GM18498 (cell line): ENCODE measurements at regions not wholly inside any gene's neighbourhood (a gene's known extent, or its start where the extent isn't known, plus 50 kb on each side); places are given as distances from the start of the nearest gene placed in this dataset.
"Not testable (repeated sequence)": the region's sequence is repeated elsewhere in the genome, so short reads cannot be mapped to it uniquely, and the experiment has no call there.

ENCODE experiments used
- ATAC-seq: cut with Tn5 transposase; IDR thresholded peaks from one replicate; pipeline ENCODE4 v1.9.1; 2021; ENCODE audit warnings: mild to moderate bottlenecking, moderate library complexity; ENCODE audit not compliant: unreplicated experiment

DNA sequence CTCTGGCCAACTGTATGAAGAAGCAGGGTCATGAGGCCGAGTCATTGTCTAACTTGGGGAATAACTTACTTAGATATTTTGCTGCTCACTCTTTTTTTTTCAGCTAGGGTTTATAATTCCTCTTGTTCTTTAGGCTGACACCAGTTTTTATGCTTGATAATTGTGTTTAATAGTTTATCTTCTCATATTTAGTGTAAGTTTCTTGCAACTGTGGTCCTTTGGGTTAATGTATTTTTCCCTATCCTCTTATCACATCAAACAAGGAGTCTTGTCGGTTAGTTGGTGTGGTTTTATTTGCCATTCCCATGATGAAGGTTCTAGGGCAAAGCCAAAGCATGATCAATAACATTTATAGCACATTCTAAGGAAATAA, 204.6 kb downstream of the NUFIP1 start:
- no peak for ATAC-seq

DNA sequence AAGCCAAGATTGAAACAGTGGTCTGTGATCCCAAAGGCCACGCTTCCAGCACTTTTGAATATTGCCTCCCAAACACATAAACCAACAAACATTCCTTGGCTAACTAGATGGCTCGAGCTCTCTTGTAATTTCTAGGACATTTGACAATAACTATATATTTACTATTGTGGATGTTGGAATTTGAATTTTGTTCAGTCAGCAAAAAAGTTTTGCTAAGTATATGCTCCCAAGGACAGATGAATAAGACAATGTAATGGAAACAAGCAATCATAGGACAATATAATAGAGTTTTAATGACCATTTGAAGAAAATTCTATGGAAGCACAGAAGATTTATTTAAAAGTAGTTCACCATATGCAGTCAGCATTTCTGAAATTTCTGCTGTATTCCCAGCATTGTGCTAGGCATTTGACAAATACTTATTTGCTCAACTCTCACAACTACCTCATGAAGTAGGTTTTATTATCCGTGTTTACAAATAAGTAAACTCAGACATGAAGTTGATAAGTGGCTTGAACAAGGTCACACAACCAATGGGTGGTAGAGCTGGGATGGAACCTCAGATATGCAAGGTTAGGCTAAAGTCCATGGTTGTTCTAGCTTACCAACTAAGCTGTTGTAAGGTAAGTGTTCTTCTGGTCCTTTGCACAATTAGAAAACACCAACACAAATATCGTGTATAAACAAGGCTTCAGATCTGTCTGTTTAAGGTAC, 205.1 kb downstream of the NUFIP1 start:
- no peak for ATAC-seq

DNA sequence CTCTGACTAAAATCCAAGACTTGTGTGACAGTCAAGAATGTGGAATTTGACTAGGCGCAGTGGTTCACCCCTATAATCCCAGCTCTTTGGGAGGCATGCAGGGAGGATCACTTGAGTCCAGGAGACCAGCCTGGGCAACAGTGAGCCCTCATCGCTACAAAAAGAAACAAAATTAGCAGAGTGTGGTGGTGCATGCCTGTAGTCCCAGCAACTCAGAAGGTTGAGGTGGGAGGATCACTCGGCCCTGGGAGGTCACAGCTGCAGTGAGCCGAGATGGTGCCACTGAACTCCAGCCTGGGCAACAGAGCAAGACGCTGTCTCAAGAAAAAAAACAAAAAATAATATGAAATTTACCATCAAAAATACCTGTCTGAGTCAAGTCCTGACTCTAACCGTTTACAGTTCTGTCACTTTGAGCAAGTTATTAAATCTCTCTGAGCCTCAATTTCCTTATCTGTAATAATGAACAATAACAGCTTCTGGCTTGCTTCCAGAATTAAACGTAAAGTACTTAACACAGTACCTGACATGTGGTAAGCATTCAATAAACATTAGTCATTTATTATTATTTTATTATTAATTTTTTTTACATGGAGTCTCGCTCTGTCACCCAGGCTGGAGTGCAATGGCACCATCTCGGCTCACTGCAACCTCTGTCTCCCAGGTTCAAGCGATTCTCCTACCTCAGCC, 204.6 kb upstream of the TSC22D1 start:
- no peak for ATAC-seq

DNA sequence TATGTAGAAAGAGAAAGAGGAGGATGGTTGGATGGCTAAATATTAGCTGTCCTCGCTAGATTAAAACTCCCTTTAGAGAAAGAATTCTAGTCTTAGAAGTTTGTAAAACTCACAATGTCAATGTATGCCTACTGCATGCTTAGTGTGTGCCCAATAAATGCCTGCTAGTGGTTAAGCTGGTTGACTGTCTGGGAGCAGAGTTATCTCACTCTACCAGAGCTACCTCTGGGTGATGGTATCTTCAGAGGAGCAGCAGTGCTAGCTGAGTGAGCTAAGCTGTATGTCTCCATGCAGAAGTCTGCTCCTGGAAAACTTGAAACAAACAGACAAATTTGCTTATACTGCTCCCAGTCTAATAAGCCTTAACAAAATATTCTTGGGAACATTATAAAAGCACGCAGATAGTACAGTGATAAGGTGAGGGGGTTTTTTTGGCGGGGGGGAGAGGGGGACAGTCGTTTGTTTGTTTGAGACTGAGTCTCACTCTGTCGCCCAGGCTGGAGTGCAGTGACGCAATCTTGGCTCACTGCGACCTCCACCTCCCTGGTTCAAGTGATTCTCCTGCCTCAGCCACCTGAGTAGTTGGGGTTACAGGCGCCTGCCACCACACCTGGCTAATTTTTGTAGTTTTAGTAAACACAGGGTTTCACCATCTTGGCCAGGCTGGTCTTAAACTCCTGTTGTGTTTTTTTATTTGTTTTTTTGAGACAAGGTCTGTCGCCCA, 202.8 kb upstream of the TSC22D1 start:
- ATAC-seq: no peak

DNA sequence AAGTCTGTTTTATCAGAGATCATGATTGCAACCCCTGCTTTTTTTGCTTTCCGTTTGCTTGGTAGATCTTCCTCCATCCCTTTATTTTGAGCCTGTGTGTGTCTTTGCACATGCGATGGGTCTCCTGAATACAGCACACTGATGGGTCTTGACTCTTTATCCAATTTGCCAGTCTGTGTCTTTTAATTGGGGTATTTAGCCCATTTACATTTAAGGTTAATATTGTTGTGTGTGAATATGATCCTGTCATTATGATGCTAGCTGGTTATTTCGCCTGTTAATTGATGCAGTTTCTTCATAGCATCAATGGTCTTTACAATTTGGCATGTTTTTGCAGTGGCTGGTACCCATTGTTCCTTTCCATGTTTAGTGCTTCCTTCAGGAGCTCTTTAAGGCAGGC, 199.2 kb upstream of the TSC22D1 start:
- ATAC-seq: not testable (repeated sequence)

DNA sequence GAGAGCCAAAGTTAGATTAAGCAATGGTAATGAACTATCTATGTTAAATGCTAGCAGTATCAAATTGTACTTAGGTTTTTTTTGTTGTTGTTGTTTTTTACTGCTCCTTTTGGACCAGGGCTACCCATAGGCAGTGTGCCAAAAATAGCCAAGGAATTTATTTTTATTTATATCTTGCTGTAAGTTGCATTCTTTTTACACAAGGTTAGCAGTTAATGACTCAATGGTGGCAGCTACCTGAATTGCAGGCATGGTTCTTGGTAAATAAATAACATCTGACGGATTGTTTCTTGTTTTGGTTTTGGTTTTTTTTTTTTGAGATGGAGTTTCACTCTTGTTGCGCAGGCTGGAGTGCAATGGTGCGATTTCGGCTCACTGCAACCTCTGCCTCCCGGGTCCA, 194.8 kb upstream of the TSC22D1 start:
- ATAC-seq: no peak

DNA sequence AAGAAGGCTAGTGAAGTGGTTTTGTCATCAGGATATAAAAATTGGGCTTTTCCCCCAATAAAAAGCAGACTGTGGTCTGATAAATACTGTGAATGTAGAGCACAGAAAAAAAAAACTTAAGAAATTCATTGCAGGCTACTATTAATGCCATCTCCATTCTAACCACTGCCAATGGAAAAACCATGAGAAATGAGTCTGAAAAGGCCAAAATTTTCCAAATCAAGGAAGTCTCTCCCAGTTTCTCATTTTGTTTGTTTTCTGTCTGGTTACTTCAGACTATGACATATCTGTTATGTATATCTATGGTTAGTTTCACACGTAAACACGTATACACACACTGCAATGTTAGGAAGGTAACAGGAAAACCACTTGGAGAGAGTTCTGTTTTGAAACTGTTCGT, 193.6 kb upstream of the TSC22D1 start:
- ATAC-seq: no peak

DNA sequence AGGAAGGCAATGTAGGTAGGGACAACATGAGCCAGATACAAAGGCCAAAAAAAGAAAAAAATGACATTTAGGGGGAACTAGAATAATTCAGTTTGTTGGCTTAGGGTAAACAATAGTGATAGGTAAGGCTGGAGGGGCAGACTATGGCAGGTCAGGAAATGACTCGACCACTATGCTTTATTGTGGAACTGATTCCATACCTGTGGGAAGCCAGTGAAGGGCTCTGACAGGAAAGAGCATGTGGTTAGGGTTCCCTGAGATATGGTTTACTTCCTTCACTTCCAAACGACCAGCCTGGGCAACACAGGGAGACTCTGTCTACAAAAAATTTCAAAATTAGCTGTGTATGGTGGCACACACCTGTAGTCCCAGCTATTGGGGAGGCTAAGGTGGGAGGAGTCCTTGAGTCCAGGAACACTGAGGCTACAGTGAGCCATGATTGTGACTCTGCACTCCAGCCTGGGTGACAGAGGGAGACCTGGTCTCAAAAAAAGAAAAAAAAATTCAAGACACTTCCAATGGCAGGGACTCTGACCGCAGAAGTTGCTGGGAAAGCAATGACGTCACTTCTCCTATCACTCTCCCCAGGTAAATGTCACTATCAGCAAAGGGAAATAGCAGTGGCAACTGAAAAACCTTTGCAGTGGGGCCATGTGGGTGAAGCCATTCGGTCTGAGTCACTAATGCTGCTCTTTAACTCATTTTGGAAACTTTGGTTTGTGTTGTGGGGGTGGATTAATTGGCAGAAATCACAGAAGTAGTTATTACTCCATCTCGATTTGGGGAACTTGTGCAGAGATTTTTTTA, 192.8 kb upstream of the TSC22D1 start:
- ATAC-seq: no peak

DNA sequence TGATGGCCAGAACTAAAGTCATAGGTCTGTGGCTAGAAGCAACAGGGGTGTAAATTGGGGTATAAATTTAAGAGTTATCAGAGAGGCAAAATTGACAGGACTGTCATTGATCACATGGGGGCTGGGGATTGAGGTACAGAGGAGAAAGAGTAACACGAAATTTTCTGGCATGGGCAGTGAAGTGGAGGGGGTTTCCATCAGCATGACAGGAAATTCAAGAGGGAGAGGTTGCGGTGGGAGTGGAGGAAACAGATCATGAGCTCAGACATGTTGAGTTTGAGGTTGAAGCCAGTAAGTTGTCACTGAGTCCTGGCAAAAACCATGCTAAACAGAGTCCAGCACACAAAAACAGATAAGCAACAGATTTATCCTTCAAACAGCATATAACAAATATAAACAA, 192.1 kb upstream of the TSC22D1 start:
- ATAC-seq: no peak

DNA sequence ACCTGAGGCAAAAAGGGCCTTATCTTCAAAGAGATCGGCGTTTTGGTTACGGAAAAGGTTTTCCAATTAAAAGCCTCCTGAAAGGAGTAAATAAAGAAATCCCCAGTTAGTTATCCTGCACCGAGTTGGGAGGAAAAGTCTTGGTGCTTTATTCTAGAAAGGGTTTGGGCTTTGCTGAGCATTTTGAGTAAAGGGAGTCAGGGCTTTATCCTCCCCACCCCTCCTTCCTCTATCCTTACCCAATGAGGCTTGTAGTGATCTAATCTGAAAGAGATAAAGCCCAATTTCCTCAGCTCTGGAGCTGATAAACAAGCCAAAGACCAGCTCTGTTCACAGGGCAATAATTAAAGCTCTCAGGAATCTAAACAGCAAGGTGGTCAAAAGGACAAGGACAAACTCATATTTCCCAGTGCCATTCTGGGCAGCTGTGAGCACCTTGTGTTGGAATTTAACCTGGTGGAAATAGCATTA, 188.9 kb upstream of the TSC22D1 start:
- ATAC-seq: no peak

DNA sequence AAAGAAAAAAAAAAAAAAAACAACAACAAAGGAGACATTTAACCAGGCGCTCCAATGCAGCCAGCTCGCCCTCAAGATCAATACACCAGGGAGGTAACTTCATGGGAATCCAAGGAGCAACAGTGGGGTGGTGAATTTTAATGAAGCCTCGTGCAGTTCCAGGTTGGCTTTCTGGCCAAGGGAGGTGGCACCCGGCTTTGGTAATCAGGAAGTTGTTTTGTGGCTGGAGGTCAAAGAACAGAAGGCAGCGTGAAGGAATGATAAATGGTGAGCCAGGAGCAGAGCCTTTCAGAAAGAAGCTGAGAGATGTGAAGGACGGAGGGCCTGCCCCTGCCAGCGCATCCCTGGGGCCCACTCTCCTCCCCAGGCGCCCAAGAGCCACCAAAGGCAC, 188.2 kb upstream of the TSC22D1 start:
- no peak for ATAC-seq

DNA sequence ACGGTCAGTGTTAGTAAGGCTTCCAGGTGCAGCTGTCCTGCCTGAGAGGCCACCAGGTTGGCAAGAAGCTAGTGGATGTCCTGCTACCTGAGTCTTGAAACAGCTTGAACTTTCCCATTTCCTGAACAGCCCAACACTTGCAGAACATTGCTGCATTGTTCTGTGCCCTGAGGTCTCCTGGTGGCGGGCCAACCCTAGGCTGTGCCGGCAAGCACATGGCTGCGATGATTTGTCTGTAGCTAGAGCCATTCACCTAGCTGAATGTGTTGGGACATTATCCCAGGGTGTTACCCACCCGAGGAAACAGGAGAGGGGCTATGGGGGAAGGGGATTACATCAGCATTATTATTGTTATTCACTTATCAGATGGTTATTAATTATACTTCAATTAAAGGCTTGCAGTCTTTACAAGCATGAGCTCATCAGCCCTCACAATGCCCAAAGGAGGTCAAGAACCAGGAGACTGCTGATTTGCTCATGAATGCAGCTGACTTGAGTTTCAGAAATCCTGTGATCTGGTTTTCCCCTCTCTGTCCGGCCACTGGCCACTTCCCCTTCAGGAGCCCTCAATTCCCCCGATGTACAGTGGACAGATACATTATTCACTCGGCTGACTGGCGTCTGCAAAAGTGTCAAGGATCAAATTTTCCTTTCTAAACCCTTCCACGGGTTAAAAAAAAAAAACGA, 187.6 kb upstream of the TSC22D1 start:
- no peak for ATAC-seq

DNA sequence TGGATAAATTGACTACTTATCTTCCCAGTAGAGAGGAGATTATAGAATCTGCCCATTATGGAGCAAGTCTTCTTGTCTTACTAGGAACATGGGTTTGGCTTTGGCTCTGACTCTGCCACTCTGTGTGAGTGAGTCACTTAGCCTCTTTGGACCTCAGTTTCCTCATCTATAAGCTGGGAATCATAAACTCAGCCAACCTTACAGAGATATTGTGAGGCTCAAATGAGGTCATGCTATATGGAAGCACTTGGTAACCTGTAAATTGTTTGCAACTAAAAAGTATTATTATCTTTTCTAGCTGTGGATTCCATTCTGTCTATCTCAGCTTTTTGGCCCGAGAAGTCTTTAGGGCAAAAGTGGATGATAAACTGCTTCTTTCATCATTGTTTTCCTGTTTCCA, 186.8 kb upstream of the TSC22D1 start:
- ATAC-seq: no peak

DNA sequence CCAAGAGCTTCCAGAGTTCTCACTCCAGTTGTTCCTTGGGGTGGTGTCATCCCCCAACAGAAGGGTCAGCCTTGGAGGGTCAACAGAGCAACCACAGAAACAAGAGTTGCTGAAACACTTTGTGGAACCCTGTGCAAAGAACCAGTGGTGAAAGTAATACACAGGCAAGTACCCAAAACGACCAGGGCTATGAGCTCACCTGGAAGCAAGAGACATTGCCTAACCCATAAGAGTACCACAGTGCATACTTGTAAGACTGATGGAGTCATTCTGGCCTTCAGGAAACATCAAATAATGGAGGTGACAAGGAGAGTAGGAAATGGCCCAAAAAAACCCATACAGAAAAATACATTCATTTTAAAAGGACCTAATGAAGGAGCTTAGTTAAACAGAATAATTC, 184.3 kb upstream of the TSC22D1 start:
- no peak for ATAC-seq

DNA sequence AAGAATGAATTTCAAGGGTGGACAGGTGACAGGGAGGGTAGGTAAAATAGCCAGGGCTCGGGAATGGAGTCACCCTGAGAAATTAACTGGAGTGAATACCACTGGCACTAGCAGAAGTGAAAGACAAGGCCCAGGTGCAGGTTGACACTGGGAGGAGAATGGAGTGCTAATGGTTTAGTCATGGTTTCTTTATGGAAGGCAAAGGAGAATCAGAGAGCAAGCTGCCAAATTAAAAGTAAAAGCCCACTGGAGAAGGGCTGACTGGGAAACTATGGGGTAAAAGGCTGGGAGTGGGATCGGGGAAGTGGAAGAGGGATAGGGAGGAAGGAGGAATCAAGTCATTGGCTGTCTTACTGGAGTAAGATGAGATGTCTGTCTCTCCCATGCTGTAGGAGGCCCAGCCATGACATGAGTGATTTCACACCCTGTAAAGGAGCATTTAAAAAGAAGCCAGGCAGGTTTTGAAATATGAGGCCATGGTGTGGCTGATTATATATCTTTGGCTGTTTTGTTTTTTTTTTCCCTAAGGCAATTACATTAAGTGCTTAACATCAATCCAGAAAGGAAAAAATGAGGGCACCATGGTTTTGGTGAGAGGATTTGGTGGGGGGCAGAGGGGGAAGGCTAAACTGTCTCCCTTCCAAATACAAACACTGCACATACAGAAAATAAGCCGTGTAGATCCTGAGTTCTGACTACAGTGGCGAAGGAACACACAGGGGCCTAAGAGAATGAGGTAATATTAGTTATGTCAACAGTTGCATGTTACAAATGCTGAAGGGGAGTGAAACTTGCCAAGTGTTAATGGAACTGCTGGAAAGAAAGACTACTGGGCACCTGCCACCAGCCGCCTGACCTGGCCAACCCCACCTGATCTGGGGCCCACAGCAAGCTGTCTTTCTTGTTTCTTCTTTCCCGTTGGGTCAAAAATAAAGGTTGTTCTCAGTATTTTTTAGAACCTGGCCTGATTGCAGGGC, 183.5 kb upstream of the TSC22D1 start:
- no peak for ATAC-seq

DNA sequence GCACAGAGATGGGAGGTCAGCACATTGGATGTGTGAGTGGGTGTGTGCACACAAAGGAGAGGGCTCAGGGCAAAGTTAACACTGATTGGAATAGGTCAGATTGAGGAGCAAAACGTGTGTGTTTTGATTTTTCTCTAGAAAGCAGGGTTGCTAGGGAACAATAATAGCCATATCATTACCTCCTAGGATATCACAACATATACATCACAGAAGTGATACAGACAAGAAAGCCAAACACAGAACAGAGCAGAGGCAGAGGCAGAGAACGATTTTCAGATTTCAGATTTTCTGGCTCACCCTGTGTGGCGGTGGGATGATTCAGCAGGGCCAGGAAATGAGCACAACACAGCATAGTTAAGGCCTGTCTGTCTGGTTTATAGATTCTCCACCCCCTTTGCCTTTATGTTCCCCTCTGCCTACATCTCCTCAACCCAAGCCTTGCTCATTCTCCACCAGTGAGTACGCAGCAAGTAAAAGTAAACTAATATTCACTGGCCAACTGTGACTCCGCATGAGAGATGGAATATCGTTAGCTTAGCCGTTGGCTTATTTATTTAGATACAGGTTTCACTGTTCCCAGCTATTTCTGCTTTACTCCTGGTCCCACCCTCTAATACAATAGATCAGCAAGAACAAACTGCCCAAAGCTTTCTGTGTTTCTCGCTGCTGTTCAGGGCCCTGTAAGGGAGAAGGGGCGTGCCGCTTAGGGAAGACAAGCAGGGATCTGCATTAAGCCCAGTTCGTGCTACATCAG, 182.7 kb upstream of the TSC22D1 start:
- ATAC-seq: no peak

DNA sequence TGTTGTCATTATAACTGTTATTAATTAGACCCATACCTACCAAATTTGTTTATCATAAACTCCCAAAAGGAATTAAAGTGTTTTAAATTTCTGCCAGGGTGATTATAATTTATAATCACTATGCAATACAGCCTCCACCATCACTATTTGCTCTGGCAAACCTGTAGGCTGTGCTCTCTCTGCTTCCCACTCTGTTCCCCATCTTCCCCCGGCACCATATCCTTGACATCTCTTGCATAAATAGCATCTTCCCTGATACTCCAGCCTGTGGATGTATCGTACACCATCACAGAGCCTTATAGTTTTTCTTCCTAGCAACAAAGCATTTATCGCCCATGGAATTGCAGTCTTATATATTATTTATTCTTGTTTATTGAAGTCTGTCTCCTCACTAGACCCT, 181.5 kb upstream of the TSC22D1 start:
- ATAC-seq: no peak

DNA sequence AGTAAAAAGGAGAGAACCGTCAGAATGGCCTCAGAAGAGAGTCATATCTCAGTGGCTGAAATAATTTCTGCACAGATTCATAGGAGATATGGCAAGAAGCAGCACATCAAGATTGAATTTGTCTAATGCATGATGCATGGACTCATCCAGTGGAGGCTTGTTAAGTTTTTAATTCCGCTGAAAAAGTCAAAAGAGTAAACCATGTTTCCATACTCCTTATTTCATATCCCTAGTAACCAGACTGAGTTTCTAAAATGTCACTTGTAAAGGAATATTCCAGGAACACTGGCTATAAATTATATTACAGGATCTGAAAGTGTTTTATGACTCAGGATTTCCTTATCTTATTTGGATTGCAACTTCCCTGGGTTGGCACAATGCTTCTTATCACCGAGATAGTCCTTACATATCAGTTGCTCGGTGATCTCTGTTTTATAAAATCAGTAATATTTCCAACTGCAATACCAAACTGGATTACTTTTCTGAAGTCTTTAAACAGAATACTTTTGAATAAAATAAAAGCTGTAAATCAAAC, 180.2 kb upstream of the TSC22D1 start:
- no peak for ATAC-seq

DNA sequence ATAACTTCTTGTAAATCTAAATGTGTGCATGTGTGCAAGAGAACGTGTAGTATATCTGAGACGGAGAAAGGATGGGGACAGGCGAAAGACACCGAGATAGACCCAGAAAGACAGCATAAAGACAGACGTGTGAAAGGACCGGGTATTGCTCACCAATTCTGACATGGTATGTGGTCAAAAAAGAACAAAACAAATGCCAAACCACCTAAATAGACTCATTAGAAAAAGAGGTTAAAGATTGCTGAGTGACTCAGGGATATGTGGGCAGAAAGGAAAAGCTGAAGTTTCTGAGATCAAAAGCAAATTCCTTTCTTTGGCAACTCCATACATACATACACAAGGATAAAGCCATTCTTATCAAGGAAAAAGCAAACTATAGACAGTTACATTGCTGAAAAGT, 179.7 kb upstream of the TSC22D1 start:
- no peak for ATAC-seq
